DOHH2 (cell line): ENCODE measurements at regions not wholly inside any gene's neighbourhood (a gene's known extent, or its start where the extent isn't known, plus 50 kb on each side); places are given as distances from the start of the nearest gene placed in this dataset.

ENCODE experiments used
- H3F3A ChIP-seq: fragments of 200-600 bp; sonication (generic), shearing (Covaris generic); 2 replicates; pipeline ENCODE4 v1.6.0; 2016; ENCODE audit warnings: antibody characterized with exemption, mild to moderate bottlenecking; ENCODE audit not compliant: control insufficient read depth, insufficient read depth
- H3K27ac ChIP-seq: fragments of 200-600 bp; sonication (generic); 2 replicates; pipeline ENCODE4 v1.5.1; 2014; ENCODE audit warnings: low read depth, mild to moderate bottlenecking, low read length, moderate library complexity
- H3K27me3 ChIP-seq: fragments of 200-600 bp; sonication (generic); 2 replicates; pipeline ENCODE4 v1.6.1; 2014; ENCODE audit warnings: mild to moderate bottlenecking, low read length, mixed read lengths; ENCODE audit not compliant: control insufficient read depth
- H3K36me3 ChIP-seq: fragments of 200-600 bp; sonication (generic); 2 replicates; pipeline ENCODE4 v1.6.1; 2014; ENCODE audit warnings: mild to moderate bottlenecking, low read length, moderate library complexity, mixed read lengths; ENCODE audit not compliant: control insufficient read depth
- H3K4me1 ChIP-seq: fragments of 200-600 bp; sonication (generic); 2 replicates; pipeline ENCODE4 v1.6.1; 2014; ENCODE audit warnings: mild to moderate bottlenecking, low read length, mixed read lengths; ENCODE audit not compliant: control insufficient read depth
- H3K4me2 ChIP-seq: fragments of 200-600 bp; sonication (generic); 2 replicates; pipeline ENCODE4 v1.6.0; 2014; ENCODE audit warnings: mild to moderate bottlenecking, low read length, moderate library complexity
- H3K4me3 ChIP-seq: fragments of 200-600 bp; sonication (generic); 2 replicates; pipeline ENCODE4 v1.5.1; 2014; ENCODE audit warnings: mild to moderate bottlenecking, low read length, mixed read lengths
- H3K79me2 ChIP-seq: fragments of 200-600 bp; sonication (generic); 2 replicates; pipeline ENCODE4 v1.6.1; 2014; ENCODE audit warnings: mild to moderate bottlenecking, low read length, mixed read lengths; ENCODE audit not compliant: control insufficient read depth
- H3K9me2 ChIP-seq: fragments of 200-600 bp; sonication (generic); replicated peaks from 2 replicates; pipeline ENCODE4 v1.6.1; 2014; ENCODE audit warnings: mild to moderate bottlenecking, low read length, mixed read lengths; ENCODE audit not compliant: control insufficient read depth
- H3K9me3 ChIP-seq: fragments of 200-600 bp; sonication (generic); 2 replicates; pipeline ENCODE4 v1.6.1; 2014; ENCODE audit warnings: antibody characterized with exemption, low read length, mixed read lengths; ENCODE audit not compliant: control insufficient read depth, insufficient read depth
- H4K20me1 ChIP-seq: fragments of 200-600 bp; sonication (generic); 2 replicates; pipeline ENCODE4 v1.6.0; 2014; ENCODE audit warnings: low read depth, mild to moderate bottlenecking, antibody characterized with exemption, low read length, moderate library complexity; ENCODE audit not compliant: control insufficient read depth, insufficient read depth
- CTCF ChIP-seq: fragments of 200-600 bp; sonication (generic); IDR thresholded peaks from one replicate; pipeline ENCODE4 v1.5.1; 2014; ENCODE audit warnings: antibody characterized with exemption, mild to moderate bottlenecking, low read depth, low read length; ENCODE audit not compliant: poor library complexity, severe bottlenecking
- EZH2phosphoT487 ChIP-seq: fragments of 200-600 bp; sonication (generic); IDR thresholded peaks from 2 replicates; pipeline ENCODE4 v1.6.1; 2017; ENCODE audit warnings: borderline replicate concordance, mild to moderate bottlenecking, antibody characterized with exemption, low read length, moderate library complexity, mixed read lengths

DNA sequence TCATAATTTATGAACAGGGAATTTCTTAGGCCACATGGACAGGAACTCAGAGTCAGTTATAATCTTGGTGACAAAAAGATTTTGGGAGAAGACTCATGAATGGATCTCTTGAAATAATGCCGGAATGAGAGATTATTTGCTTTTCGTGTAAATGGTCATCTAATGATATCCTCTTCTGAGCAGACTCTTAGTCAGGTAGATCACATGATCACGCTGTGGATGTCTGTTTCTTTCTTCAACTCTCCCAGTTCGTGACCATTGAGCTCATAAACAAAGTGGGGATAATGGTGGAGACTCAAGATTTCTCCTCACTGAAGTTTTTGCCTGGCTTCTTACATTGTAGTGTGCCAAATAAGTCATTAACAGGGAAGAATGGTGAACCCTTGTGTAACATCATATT, 133.1 kb upstream of the CBLB start:
- Histone ChIP-seq H3K4me3 (no peak overlapping the region), H3K27ac (no peak overlapping the region), H3K9me3 (no peaks in the 10 kb centered on the region; the same call in 1 of the 2 replicates), H4K20me1 (no peaks in the 10 kb centered on the region), H3K4me2 (no peak overlapping the region), H3K27me3 (no peaks in the 10 kb centered on the region), H3K79me2 (no peaks in the 10 kb centered on the region), H3F3A (no peaks in the 10 kb centered on the region), H3K4me1 (no peaks in the 10 kb centered on the region), H3K9me2 (no peaks in the 10 kb centered on the region), H3K36me3 (no peaks in the 10 kb centered on the region)
- TF ChIP-seq EZH2phosphoT487 (no peak), CTCF (no peak)

DNA sequence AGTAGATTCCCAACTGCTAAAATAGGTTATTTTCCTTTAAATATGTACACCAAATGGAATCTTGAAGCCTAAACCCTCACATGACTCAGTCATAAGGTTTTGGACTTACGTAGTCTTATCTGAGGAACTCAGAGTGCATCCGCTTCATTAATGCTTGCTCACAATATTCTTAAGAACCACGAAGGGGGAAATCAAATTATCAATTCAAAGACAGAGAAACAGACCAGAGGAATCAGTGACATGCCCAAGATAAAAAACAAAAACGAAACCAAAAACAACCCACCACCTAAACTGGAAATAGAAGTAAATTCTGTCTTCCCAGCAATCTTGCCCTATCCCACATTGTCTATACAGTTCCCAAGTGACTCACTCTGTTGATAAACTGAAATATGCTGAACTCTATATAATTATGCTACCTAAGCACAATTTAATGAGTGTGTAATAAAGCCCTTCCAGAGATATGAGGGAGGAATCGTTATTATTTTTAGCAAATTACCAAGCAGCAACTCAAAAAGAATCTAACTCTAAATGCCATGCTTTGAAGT, 135.4 kb upstream of the CBLB start:
- Histone ChIP-seq H3K4me2 (no peak overlapping the region), H3K9me2 (no peaks in the 10 kb centered on the region), H3K27ac (no peak overlapping the region), H3K9me3 (no peaks in the 10 kb centered on the region), H3K4me1 (no peaks in the 10 kb centered on the region), H4K20me1 (no peaks in the 10 kb centered on the region), H3F3A (no peaks in the 10 kb centered on the region), H3K36me3 (no peaks in the 10 kb centered on the region), H3K4me3 (no peak overlapping the region), H3K79me2 (no peaks in the 10 kb centered on the region), H3K27me3 (no peaks in the 10 kb centered on the region)
- TF ChIP-seq CTCF: no peak
- TF ChIP-seq EZH2phosphoT487: no peak

DNA sequence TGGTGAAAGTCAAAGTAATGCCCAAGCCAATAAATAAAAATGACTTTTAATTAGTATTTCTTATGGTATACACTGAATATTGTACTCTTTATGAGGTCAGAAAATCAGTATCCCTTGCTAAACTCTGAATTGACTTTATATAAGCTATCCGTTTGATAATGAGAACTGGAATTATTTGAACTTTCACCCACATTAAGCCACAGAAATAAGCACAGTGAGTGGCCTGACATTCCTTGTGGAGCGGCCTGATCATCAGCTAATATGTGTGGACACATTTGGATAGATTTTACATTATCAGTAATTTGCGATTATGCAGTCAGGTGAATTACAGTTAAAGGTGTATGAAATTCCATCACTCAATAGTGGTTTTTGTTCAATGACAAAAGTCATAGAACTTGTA, 136.0 kb upstream of the CBLB start:
- Histone ChIP-seq H4K20me1 (no peaks in the 10 kb centered on the region), H3K79me2 (no peaks in the 10 kb centered on the region), H3K4me2 (no peak overlapping the region), H3K9me2 (no peaks in the 10 kb centered on the region), H3K27ac (no peak overlapping the region), H3K9me3 (no peaks in the 10 kb centered on the region), H3F3A (no peaks in the 10 kb centered on the region), H3K36me3 (no peaks in the 10 kb centered on the region), H3K27me3 (no peaks in the 10 kb centered on the region), H3K4me3 (no peak overlapping the region), H3K4me1 (no peaks in the 10 kb centered on the region)
- no peak for TF ChIP-seq CTCF
- no peak for TF ChIP-seq EZH2phosphoT487
